Ectodermal cell (in vitro differentiated cells): ENCODE measurements at regions not wholly inside any gene's neighbourhood (a gene's known extent, or its start where the extent isn't known, plus 50 kb on each side); places are given as distances from the start of the nearest gene placed in this dataset.

Source experiments
- H3K27ac ChIP-seq: 2 replicates; pipeline ENCODE4 v1.7.0; 2013; ENCODE audit warnings: mild to moderate bottlenecking, low read depth, low read length; ENCODE audit not compliant: insufficient read depth, poor library complexity, severe bottlenecking
- H3K27me3 ChIP-seq: 2 replicates; pipeline ENCODE4 v1.7.0; 2013; ENCODE audit warnings: mild to moderate bottlenecking, low read length; ENCODE audit not compliant: insufficient read depth, control insufficient read depth, poor library complexity, severe bottlenecking
- H3K36me3 ChIP-seq: one replicate; pipeline ENCODE4 v1.7.0; 2013; ENCODE audit warnings: low read length; ENCODE audit not compliant: control insufficient read depth, insufficient read depth
- H3K4me1 ChIP-seq: one replicate; pipeline ENCODE4 v1.7.0; 2013; ENCODE audit warnings: low read length; ENCODE audit not compliant: control insufficient read depth, insufficient read depth
- H3K4me3 ChIP-seq: 2 replicates; pipeline ENCODE4 v1.7.0; 2013; ENCODE audit warnings: low read depth, low read length, control low read depth; ENCODE audit not compliant: insufficient read depth
- H3K9me3 ChIP-seq: 2 replicates; pipeline ENCODE4 v1.7.0; 2013; ENCODE audit warnings: mild to moderate bottlenecking, low read length, moderate library complexity; ENCODE audit not compliant: control insufficient read depth
- WGBS, 2 experiments: methylation state at CpG; one replicate each; pipeline ENCODE4 v1.1.7; 2013; ENCODE audit warnings: missing lambda C conversion rate in 2 of 2; 5-methylcytosine and 5-hydroxymethylcytosine counted together

GRCh38 chr16:85315866-85316265, 203.6 kb upstream of the CIBAR2 start:
- WGBS, 2 experiments, result 93 to 94% methylated on average over 14 of the region's 14 CpGs
- Histone ChIP-seq H3K36me3 (no peaks in the 10 kb centered on the region), H3K27me3 (peaks cover 19% of the 10 kb centered on the region), H3K4me3 (no peak overlapping the region), H3K27ac (no peak overlapping the region), H3K4me1 (peaks cover 38% of the 10 kb centered on the region), H3K9me3 (no peaks in the 10 kb centered on the region)

- no peaks in the 10 kb centered on the region for H3K36me3 ChIP-seq
- WGBS, 2 experiments, result 51 to 59% methylated on average over 19 of the region's 19 CpGs
- H3K27me3 ChIP-seq, result peaks cover 13% of the 10 kb centered on the region
- no peak overlapping the region for H3K4me3 ChIP-seq
- no peak overlapping the region for H3K27ac ChIP-seq
- H3K4me1 ChIP-seq, result peaks cover 33% of the 10 kb centered on the region
- no peaks in the 10 kb centered on the region for H3K9me3 ChIP-seq
Measured at GRCh38 chr16:85316321-85316919, 204.1 kb upstream of the CIBAR2 start.

- WGBS, 2 experiments, result 88 to 90% methylated on average over 9 of the region's 9 CpGs
- no peaks in the 10 kb centered on the region for H3K36me3 ChIP-seq
- no peak overlapping the region for H3K27ac ChIP-seq
- no peaks in the 10 kb centered on the region for H3K9me3 ChIP-seq
- peaks cover 8% of the 10 kb centered on the region for H3K27me3 ChIP-seq
- H3K4me1 ChIP-seq, result peaks cover 28% of the 10 kb centered on the region
- no peak overlapping the region for H3K4me3 ChIP-seq
Measured at GRCh38 chr16:85316944-85317343, 204.7 kb upstream of the CIBAR2 start.

- H3K36me3 ChIP-seq, result no peaks in the 10 kb centered on the region
- H3K4me1 ChIP-seq, result peaks cover 20% of the 10 kb centered on the region
- WGBS, 2 experiments, result 92 to 93% methylated on average over 12 of the region's 12 CpGs
- H3K9me3 ChIP-seq, result no peaks in the 10 kb centered on the region
- peaks cover under 1% of the 10 kb centered on the region for H3K27me3 ChIP-seq
- H3K27ac ChIP-seq, result no peak overlapping the region
- H3K4me3 ChIP-seq, result no peak overlapping the region
Measured at GRCh38 chr16:85317704-85318103, 205.4 kb upstream of the CIBAR2 start.

- WGBS, 2 experiments, result 95% methylated on average over 24 of the region's 24 CpGs
- Histone ChIP-seq H3K27ac (no peak overlapping the region), H3K36me3 (no peaks in the 10 kb centered on the region), H3K9me3 (no peaks in the 10 kb centered on the region), H3K27me3 (no peaks in the 10 kb centered on the region), H3K4me1 (peaks cover 3% of the 10 kb centered on the region), H3K4me3 (no peak overlapping the region)
Measured at GRCh38 chr16:85319208-85319983, 207.1 kb upstream of the CIBAR2 start.

- Histone ChIP-seq H3K9me3 (no peaks in the 10 kb centered on the region), H3K36me3 (no peaks in the 10 kb centered on the region), H3K4me3 (no peak overlapping the region), H3K27me3 (no peaks in the 10 kb centered on the region), H3K27ac (no peak overlapping the region), H3K4me1 (no peaks in the 10 kb centered on the region)
- 88 to 93% methylated on average over 19 of the region's 19 CpGs for WGBS, 2 experiments
Measured at GRCh38 chr16:85319984-85320440, 207.7 kb upstream of the CIBAR2 start.

- Histone ChIP-seq H3K36me3 (no peaks in the 10 kb centered on the region), H3K27ac (no peak overlapping the region), H3K27me3 (peaks cover under 1% of the 10 kb centered on the region), H3K4me3 (no peak overlapping the region), H3K4me1 (no peaks in the 10 kb centered on the region), H3K9me3 (no peaks in the 10 kb centered on the region)
- 93 to 94% methylated on average over 11 of the region's 11 CpGs for WGBS, 2 experiments
Measured at GRCh38 chr16:85320677-85321385, 208.6 kb upstream of the CIBAR2 start.

GRCh38 chr16:85321509-85322271, 209.4 kb upstream of the CIBAR2 start:
- no peaks in the 10 kb centered on the region for H3K4me1 ChIP-seq
- no peaks in the 10 kb centered on the region for H3K9me3 ChIP-seq
- H3K36me3 ChIP-seq, result no peaks in the 10 kb centered on the region
- H3K27me3 ChIP-seq, result peaks cover 9% of the 10 kb centered on the region
- no peak overlapping the region for H3K4me3 ChIP-seq
- no peak overlapping the region for H3K27ac ChIP-seq
- 90 to 91% methylated on average over 16 of the region's 16 CpGs for WGBS, 2 experiments

- 91 to 93% methylated on average over 14 of the region's 14 CpGs for WGBS, 2 experiments
- H3K27me3 ChIP-seq, result peaks cover 20% of the 10 kb centered on the region
- no peaks in the 10 kb centered on the region for H3K9me3 ChIP-seq
- peaks cover 7% of the 10 kb centered on the region for H3K4me1 ChIP-seq
- H3K27ac ChIP-seq, result no peak overlapping the region
- H3K36me3 ChIP-seq, result no peaks in the 10 kb centered on the region
- H3K4me3 ChIP-seq, result no peak overlapping the region
Measured at GRCh38 chr16:85323230-85323960, 211.1 kb upstream of the CIBAR2 start.
